BJ (cell line): ENCODE measurements at regions not wholly inside any gene's neighbourhood (a gene's known extent, or its start where the extent isn't known, plus 50 kb on each side); places are given as distances from the start of the nearest gene placed in this dataset.

Source experiments
- CTCF ChIA-PET: fragments of 350-600 bp; formaldehyde crosslinking; extraction: SDS; loops from one replicate; lab custom pipeline; 2021; ENCODE audit warnings: antibody characterized with exemption, inconsistent platforms; lab: Yijun Ruan, JAX
- POLR2A ChIA-PET: fragments of 300-600 bp; sonication (Branson Sonifier 250); formaldehyde crosslinking; extraction: SDS; loops from one replicate; lab custom pipeline; 2021; ENCODE audit warnings: antibody characterized with exemption; lab: Charles Lee
- DNase-seq: peaks from one replicate; pipeline ENCODE4 v3.0.0-alpha.2; 2011; ENCODE audit warnings: low read depth
- H3K27me3 ChIP-seq: 2 replicates; pipeline ENCODE4 v1.6.0; 2011; ENCODE audit warnings: low read length; ENCODE audit not compliant: control insufficient read depth, insufficient read depth
- H3K36me3 ChIP-seq: 2 replicates; pipeline ENCODE4 v1.5.1; 2011; ENCODE audit warnings: low read length; ENCODE audit not compliant: control insufficient read depth, insufficient read depth
- H3K4me3 ChIP-seq: 2 replicates; pipeline ENCODE4 v1.5.1; 2011; ENCODE audit warnings: low read depth, mild to moderate bottlenecking, control low read depth, low read length
- TF ChIP-seq, protein P1 (sequence below): IDR thresholded peaks from 2 replicates; pipeline ENCODE4 v1.5.1; 2011; ENCODE audit warnings: low read depth, mild to moderate bottlenecking, control low read depth, inconsistent platforms, low read length, moderate library complexity; ENCODE audit not compliant: insufficient read depth

- Histone ChIP-seq H3K36me3 (no peaks in the 10 kb centered on the region), H3K27me3 (no peaks in the 10 kb centered on the region), H3K4me3 (no peak overlapping the region)
- TF ChIP-seq, protein P1, sequence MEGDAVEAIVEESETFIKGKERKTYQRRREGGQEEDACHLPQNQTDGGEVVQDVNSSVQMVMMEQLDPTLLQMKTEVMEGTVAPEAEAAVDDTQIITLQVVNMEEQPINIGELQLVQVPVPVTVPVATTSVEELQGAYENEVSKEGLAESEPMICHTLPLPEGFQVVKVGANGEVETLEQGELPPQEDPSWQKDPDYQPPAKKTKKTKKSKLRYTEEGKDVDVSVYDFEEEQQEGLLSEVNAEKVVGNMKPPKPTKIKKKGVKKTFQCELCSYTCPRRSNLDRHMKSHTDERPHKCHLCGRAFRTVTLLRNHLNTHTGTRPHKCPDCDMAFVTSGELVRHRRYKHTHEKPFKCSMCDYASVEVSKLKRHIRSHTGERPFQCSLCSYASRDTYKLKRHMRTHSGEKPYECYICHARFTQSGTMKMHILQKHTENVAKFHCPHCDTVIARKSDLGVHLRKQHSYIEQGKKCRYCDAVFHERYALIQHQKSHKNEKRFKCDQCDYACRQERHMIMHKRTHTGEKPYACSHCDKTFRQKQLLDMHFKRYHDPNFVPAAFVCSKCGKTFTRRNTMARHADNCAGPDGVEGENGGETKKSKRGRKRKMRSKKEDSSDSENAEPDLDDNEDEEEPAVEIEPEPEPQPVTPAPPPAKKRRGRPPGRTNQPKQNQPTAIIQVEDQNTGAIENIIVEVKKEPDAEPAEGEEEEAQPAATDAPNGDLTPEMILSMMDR: no peak
- ChIA-PET POLR2A (no interaction called here), CTCF (no interaction called here)
- no peak for DNase-seq
Measured at GRCh38 chr6:121600389-121601168, 165.1 kb downstream of the GJA1 start.

- ChIA-PET CTCF (interaction anchor here (0.9 kb wide), 1 partner anchor 10 kb away, joined by 3 read pairs; no protein-coding TSS in a partner anchor), POLR2A (no interaction called here)
- Histone ChIP-seq H3K27me3 (no peaks in the 10 kb centered on the region), H3K36me3 (no peaks in the 10 kb centered on the region), H3K4me3 (no peak overlapping the region)
- TF ChIP-seq, protein P1: no peak
- no peak for DNase-seq
Measured at GRCh38 chr6:121603486-121603885, 168.0 kb downstream of the GJA1 start.

DNA sequence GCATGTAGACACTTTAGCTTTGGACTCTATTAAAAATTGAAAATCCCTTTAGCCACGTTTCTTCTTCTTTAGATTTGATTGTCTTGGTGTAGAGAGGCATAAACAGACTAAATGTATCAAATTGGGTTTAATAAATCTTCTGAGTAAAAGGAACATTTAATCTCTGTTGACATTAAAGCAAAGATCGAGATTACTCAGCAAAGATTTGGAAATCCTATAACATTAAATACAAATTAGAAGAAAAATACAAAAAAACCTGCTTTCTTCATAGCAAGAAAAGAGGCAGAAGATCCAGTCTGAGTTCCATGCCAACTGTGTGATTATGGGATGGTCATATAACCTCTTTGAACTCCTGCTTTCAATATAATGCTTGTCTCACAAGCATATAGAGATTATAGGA, 172.3 kb downstream of the GJA1 start:
- TF ChIP-seq, protein P1: no peak
- DNase-seq: no peak
- CTCF ChIA-PET: no interaction called here

GRCh38 chr6:121608270-121608669, 172.8 kb downstream of the GJA1 start:
- DNase-seq: no peak
- ChIA-PET CTCF (no interaction called here), POLR2A (no interaction called here)
- Histone ChIP-seq H3K36me3 (no peaks in the 10 kb centered on the region), H3K27me3 (no peaks in the 10 kb centered on the region), H3K4me3 (no peak overlapping the region)
- TF ChIP-seq, protein P1: no peak

More for the DNA sequence above, 172.3 kb downstream of the GJA1 start:
- Histone ChIP-seq H3K4me3 (no peak overlapping the region), H3K36me3 (no peaks in the 10 kb centered on the region), H3K27me3 (no peaks in the 10 kb centered on the region)
- POLR2A ChIA-PET: no interaction called here

DNA sequence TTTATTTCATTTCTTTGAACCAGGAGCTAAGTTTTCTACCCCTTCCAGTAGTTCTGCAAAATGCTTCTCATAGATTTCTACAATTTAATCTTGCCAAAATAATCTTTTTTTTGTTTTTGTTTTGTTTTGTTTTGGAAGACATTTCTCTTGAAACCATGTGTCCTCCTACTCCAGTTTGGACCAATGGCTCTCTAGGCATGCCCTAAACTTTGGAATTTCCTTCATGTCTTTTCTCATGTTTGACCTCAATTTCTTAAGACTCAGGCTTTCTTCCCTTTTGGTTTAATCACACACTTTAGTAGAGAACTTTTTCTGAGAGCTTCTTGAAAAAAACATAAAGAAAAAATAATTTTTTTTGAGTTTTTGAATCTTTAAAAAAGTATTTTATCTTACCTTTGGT, 173.8 kb downstream of the GJA1 start:
- ChIA-PET CTCF (no interaction called here), POLR2A (no interaction called here)
- Histone ChIP-seq H3K36me3 (no peaks in the 10 kb centered on the region), H3K27me3 (no peaks in the 10 kb centered on the region), H3K4me3 (no peak overlapping the region)
- TF ChIP-seq, protein P1: no peak
- no peak for DNase-seq
